HEK293 (cell line): ENCODE measurements at regions not wholly inside any gene's neighbourhood (a gene's known extent, or its start where the extent isn't known, plus 50 kb on each side); places are given as distances from the start of the nearest gene placed in this dataset.
"Not testable (repeated sequence)": the region's sequence is repeated elsewhere in the genome, so short reads cannot be mapped to it uniquely, and the experiment has no call there.

ENCODE experiments used
- CTCF ChIA-PET: fragments of 350-600 bp; formaldehyde crosslinking; extraction: SDS; loops from one replicate; lab custom pipeline; 2021; ENCODE audit warnings: antibody characterized with exemption; lab: Yijun Ruan, JAX
- POLR2A ChIA-PET: fragments of 300-600 bp; formaldehyde crosslinking; extraction: SDS; loops from one replicate; lab custom pipeline; 2020; ENCODE audit warnings: antibody characterized with exemption, inconsistent platforms; lab: Yijun Ruan, JAX
- H3K27ac ChIP-seq: fragments of 200-500 bp; sonication (Bioruptor generic); 2 replicates; pipeline ENCODE4 v1.5.1; 2014; ENCODE audit warnings: low read depth, low read length, control low read depth, inconsistent platforms; ENCODE audit errors: extremely low read depth
- H3K36me3 ChIP-seq, 2 experiments: fragments of 200-500 bp in 1 of 2; sonication (Bioruptor generic) in 1 of 2; 1 replicate in 1 of 2; 2 replicates in 1 of 2; pipeline ENCODE4 v1.5.1; 2014 to 2017; ENCODE audit warnings: inconsistent platforms in 2 of 2, low read length in 2 of 2; ENCODE audit not compliant: control insufficient read depth in 2 of 2, insufficient read depth in 1 of 2
- H3K4me1 ChIP-seq: fragments of 200-500 bp; sonication (Bioruptor generic); 2 replicates; pipeline ENCODE4 v1.5.1; 2014; ENCODE audit warnings: mild to moderate bottlenecking, low read length, inconsistent platforms; ENCODE audit not compliant: control insufficient read depth, insufficient read depth
- H3K4me3 ChIP-seq: 2 replicates; pipeline ENCODE4 v1.5.1; 2011; ENCODE audit warnings: low read depth, mild to moderate bottlenecking, control low read depth, low read length, moderate library complexity
- H3K9me3 ChIP-seq: fragments of 200-500 bp; sonication (Bioruptor generic); 2 replicates; pipeline ENCODE4 v1.5.1; 2014; ENCODE audit warnings: low read depth, low read length, inconsistent platforms; ENCODE audit not compliant: control insufficient read depth, insufficient read depth
- ATF2 ChIP-seq: fragments of 450-650 bp; formaldehyde crosslinking; IDR thresholded peaks from 2 replicates; pipeline ENCODE4 v1.5.1; 2016; ENCODE audit warnings: missing biosample characterization, missing genetic modification characterization, low read depth
- KLF1 ChIP-seq: fragments of 450-650 bp; formaldehyde crosslinking; IDR thresholded peaks from 2 replicates; pipeline ENCODE4 v1.5.1; 2016; ENCODE audit warnings: missing biosample characterization, missing genetic modification characterization
- KLF7 ChIP-seq: fragments of 450-650 bp; formaldehyde crosslinking; IDR thresholded peaks from 2 replicates; pipeline ENCODE4 v1.5.1; 2016; ENCODE audit warnings: missing biosample characterization, missing genetic modification characterization, borderline replicate concordance
- WT1 ChIP-seq: fragments of 450-650 bp; formaldehyde crosslinking; IDR thresholded peaks from 2 replicates; pipeline ENCODE4 v1.5.1; 2016; ENCODE audit warnings: missing biosample characterization, missing genetic modification characterization
- ZBTB17 ChIP-seq: fragments of 450-650 bp; formaldehyde crosslinking; IDR thresholded peaks from 2 replicates; pipeline ENCODE4 v1.5.1; 2016; ENCODE audit warnings: missing biosample characterization, missing genetic modification characterization
- ZBTB20 ChIP-seq: fragments of 450-650 bp; formaldehyde crosslinking; IDR thresholded peaks from 2 replicates; pipeline ENCODE4 v1.5.1; 2016; ENCODE audit warnings: missing biosample characterization, missing genetic modification characterization
- ZBTB21 ChIP-seq: fragments of 450-650 bp; formaldehyde crosslinking; IDR thresholded peaks from 2 replicates; pipeline ENCODE4 v1.5.1; 2017; ENCODE audit warnings: missing biosample characterization, missing genetic modification characterization
- ZBTB48 ChIP-seq: fragments of 450-650 bp; formaldehyde crosslinking; IDR thresholded peaks from 2 replicates; pipeline ENCODE4 v1.5.1; 2016; ENCODE audit warnings: missing biosample characterization, missing genetic modification characterization
- ZNF114 ChIP-seq: fragments of 450-650 bp; formaldehyde crosslinking; IDR thresholded peaks from 2 replicates; pipeline ENCODE4 v1.5.0; 2017; ENCODE audit warnings: missing biosample characterization, missing genetic modification characterization
- ZNF132 ChIP-seq: fragments of 450-650 bp; formaldehyde crosslinking; IDR thresholded peaks from 2 replicates; pipeline ENCODE4 v1.5.1; 2017; ENCODE audit warnings: missing biosample characterization, missing genetic modification characterization, borderline replicate concordance
- ZNF24 ChIP-seq: fragments of 450-650 bp; formaldehyde crosslinking; IDR thresholded peaks from 2 replicates; pipeline ENCODE4 v1.5.1; 2016; ENCODE audit warnings: missing biosample characterization, missing genetic modification characterization
- ZNF248 ChIP-seq: fragments of 450-650 bp; formaldehyde crosslinking; IDR thresholded peaks from 2 replicates; pipeline ENCODE4 v1.5.1; 2017; ENCODE audit warnings: missing biosample characterization, missing genetic modification characterization
- ZNF366 ChIP-seq: fragments of 450-650 bp; formaldehyde crosslinking; conservative IDR thresholded peaks from 2 replicates; pipeline ENCODE4 v1.5.1; 2016; ENCODE audit warnings: missing biosample characterization, missing genetic modification characterization
- ZNF37A ChIP-seq: fragments of 450-650 bp; IDR thresholded peaks from 2 replicates; pipeline ENCODE4 v1.5.1; 2018; ENCODE audit warnings: missing biosample characterization, missing genetic modification characterization
- ZNF391 ChIP-seq: fragments of 450-650 bp; formaldehyde crosslinking; IDR thresholded peaks from 2 replicates; pipeline ENCODE4 v1.5.1; 2016; ENCODE audit warnings: low read depth, missing biosample characterization, missing genetic modification characterization, borderline replicate concordance
- ZNF394 ChIP-seq: fragments of 450-650 bp; formaldehyde crosslinking; IDR thresholded peaks from 2 replicates; pipeline ENCODE4 v1.5.1; 2016; ENCODE audit warnings: missing biosample characterization, missing genetic modification characterization, mild to moderate bottlenecking, moderate library complexity, borderline replicate concordance
- ZNF560 ChIP-seq: fragments of 450-650 bp; formaldehyde crosslinking; IDR thresholded peaks from 2 replicates; pipeline ENCODE4 v1.5.1; 2017; ENCODE audit warnings: missing biosample characterization, missing genetic modification characterization, borderline replicate concordance
- ZNF621 ChIP-seq: fragments of 450-650 bp; formaldehyde crosslinking; IDR thresholded peaks from 2 replicates; pipeline ENCODE4 v1.5.1; 2017; ENCODE audit warnings: missing biosample characterization, missing genetic modification characterization
- ZNF626 ChIP-seq: fragments of 450-650 bp; sonication (Bioruptor Pico); formaldehyde crosslinking; IDR thresholded peaks from 2 replicates; pipeline ENCODE4 v1.5.1; 2018; ENCODE audit warnings: missing biosample characterization, missing genetic modification characterization, inconsistent platforms
- ZNF658 ChIP-seq: fragments of 450-650 bp; formaldehyde crosslinking; IDR thresholded peaks from 2 replicates; pipeline ENCODE4; 2016; ENCODE audit warnings: missing biosample characterization, missing genetic modification characterization
- TF ChIP-seq, protein P1 (sequence below): fragments of 450-650 bp; formaldehyde crosslinking; IDR thresholded peaks from 2 replicates; pipeline ENCODE4 v1.5.1; 2017; ENCODE audit warnings: missing biosample characterization, missing genetic modification characterization

- Histone ChIP-seq H3K9me3 (peaks cover 3% of the 10 kb centered on the region; the same call in 1 of the 2 replicates), H3K27ac (no peak overlapping the region), H3K4me1 (no peaks in the 10 kb centered on the region), H3K4me3 (no peak overlapping the region)
- CTCF ChIA-PET: no interaction called here
- TF ChIP-seq, protein P1, sequence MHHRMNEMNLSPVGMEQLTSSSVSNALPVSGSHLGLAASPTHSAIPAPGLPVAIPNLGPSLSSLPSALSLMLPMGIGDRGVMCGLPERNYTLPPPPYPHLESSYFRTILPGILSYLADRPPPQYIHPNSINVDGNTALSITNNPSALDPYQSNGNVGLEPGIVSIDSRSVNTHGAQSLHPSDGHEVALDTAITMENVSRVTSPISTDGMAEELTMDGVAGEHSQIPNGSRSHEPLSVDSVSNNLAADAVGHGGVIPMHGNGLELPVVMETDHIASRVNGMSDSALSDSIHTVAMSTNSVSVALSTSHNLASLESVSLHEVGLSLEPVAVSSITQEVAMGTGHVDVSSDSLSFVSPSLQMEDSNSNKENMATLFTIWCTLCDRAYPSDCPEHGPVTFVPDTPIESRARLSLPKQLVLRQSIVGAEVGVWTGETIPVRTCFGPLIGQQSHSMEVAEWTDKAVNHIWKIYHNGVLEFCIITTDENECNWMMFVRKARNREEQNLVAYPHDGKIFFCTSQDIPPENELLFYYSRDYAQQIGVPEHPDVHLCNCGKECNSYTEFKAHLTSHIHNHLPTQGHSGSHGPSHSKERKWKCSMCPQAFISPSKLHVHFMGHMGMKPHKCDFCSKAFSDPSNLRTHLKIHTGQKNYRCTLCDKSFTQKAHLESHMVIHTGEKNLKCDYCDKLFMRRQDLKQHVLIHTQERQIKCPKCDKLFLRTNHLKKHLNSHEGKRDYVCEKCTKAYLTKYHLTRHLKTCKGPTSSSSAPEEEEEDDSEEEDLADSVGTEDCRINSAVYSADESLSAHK (tag by site-specific recombination): no peak
- TF ChIP-seq WT1 (tag by site-specific recombination): no peak
- no peak for TF ChIP-seq ZNF366
- no peak for TF ChIP-seq ZBTB20 (tag by site-specific recombination)
- TF ChIP-seq KLF7 (tag by site-specific recombination): no peak
- no peak for TF ChIP-seq ZNF560
- no peak for TF ChIP-seq ZBTB17 (tag by site-specific recombination)
- no peak for TF ChIP-seq ZNF391 (tag by site-specific recombination)
- TF ChIP-seq ZNF626: no peak
- TF ChIP-seq ZBTB48 (tag by site-specific recombination): no peak
- TF ChIP-seq ZNF658 (tag by site-specific recombination): no peak
- TF ChIP-seq ZNF132 (tag by site-specific recombination): no peak
- TF ChIP-seq ZNF24 (tag by site-specific recombination): no peak
- no peak for TF ChIP-seq ZNF394 (tag by site-specific recombination)
- no peak for TF ChIP-seq ZNF248 (tag by site-specific recombination)
- no peak for TF ChIP-seq KLF1
- no peak for TF ChIP-seq ZNF621 (tag by site-specific recombination)
- TF ChIP-seq ZNF114: no peak
- TF ChIP-seq ZBTB21: no peak
- TF ChIP-seq ZNF37A (tag by site-specific recombination): no peak
- TF ChIP-seq, all 188 proteins: peak for 0
- no peaks in the 10 kb centered on the region for H3K36me3 ChIP-seq
- POLR2A ChIA-PET: no interaction called here
These were observed 2914.8 kb upstream of the OR11H1 start for GRCh38 chr22:12613199-12613598.

DNA sequence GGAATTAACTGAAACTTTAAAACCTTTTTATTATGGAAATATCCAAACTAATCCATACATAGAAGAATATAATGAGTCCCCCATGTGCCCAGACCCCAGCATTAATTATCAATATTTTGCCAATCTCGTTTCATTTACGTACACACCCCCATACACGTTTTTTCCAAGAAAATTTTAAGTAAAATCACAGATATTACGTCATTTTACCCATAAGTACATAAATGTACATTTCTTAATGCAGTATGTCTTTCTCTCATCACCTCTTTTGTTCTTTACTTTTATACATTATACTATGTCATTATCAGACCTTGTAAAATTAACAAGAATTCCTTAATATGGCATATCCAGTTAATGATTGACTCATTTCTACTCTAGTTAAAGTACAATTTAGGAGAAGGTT, 2914.1 kb upstream of the OR11H1 start:
- H3K4me3 ChIP-seq, H3K4me1 ChIP-seq, H3K9me3 ChIP-seq, POLR2A ChIA-PET, H3K27ac ChIP-seq, H3K36me3 ChIP-seq, CTCF ChIA-PET: not testable (repeated sequence)
- TF ChIP-seq ATF2 (tag by site-specific recombination): 0 out of 2 replicates have a peak, but pooled peaks have one; percentile 37

DNA sequence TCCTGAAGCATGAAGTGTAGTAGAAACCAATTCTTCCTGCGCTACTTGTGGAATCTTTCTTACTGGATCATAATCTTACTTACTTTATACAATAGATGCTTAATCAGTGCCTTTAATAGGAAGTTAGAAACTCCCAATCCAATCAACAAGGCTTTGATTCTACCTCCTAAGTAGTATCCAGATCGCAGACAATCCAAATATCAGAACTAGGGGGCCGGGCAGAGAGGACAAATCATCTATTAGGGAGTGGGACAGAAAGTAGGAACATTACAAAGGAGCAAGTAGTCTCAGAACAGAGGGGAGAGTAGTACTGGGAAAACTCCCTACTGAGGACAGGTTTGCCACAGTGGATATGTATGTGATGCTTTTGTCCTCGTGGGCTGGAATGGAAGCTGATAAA, 2901.1 kb upstream of the OR11H1 start:
- H3K36me3 ChIP-seq: not testable (repeated sequence)

DNA sequence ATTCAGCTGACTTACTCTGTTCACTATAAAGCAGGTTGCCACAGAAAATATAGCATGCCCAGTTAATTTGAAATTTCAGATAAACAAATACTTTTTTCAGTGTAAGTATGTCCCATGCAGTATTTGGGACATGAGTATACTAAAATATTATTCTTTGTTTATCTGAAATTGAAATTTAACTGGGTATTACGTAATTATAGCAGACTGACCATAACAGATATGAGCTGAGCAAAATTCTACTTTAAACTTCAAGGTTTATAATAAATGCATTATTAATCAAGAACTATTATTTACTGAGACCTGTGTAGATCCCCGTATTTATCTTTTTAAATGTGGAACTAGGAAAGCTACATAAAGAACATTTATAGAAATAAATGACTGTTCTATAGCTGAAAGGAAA, 2898.2 kb upstream of the OR11H1 start:
- H3K4me3 ChIP-seq, H3K4me1 ChIP-seq, H3K27ac ChIP-seq, POLR2A ChIA-PET, H3K36me3 ChIP-seq, H3K9me3 ChIP-seq: not testable (repeated sequence)
- CTCF ChIA-PET: interaction anchor here (0.7 kb wide), 1 partner anchor 1279 kb away, joined by 3 read pairs; no protein-coding TSS in a partner anchor

More for the DNA sequence above, 2901.1 kb upstream of the OR11H1 start:
- H3K4me3 ChIP-seq, H3K9me3 ChIP-seq, H3K27ac ChIP-seq, H3K4me1 ChIP-seq, POLR2A ChIA-PET, CTCF ChIA-PET: not testable (repeated sequence)

DNA sequence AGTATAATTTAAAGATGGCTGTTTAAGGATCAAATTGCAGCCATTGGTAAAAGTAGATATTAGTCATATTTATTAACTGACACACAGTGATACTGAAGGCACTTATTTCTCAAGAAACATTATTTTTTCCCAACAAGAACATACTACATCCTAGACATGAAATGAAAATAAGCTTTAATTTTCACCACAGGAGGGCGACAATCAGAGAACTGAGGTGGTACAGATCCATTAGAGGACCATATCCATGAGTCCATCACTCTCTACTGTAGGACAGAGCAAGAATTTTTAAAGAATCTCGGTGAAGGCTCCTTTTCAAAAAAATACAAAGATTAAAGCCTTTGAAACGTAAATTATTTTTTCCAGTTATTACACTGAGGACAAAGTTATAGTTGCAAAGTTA, 2897.0 kb upstream of the OR11H1 start:
- H3K36me3 ChIP-seq, H3K27ac ChIP-seq, H3K4me3 ChIP-seq, H3K4me1 ChIP-seq, H3K9me3 ChIP-seq, CTCF ChIA-PET, POLR2A ChIA-PET: not testable (repeated sequence)
